ENCODE measurements at regions not wholly inside any gene's neighbourhood (a gene's known extent, or its start where the extent isn't known, plus 50 kb on each side); places are given as distances from the start of the nearest gene placed in this dataset.

DNA sequence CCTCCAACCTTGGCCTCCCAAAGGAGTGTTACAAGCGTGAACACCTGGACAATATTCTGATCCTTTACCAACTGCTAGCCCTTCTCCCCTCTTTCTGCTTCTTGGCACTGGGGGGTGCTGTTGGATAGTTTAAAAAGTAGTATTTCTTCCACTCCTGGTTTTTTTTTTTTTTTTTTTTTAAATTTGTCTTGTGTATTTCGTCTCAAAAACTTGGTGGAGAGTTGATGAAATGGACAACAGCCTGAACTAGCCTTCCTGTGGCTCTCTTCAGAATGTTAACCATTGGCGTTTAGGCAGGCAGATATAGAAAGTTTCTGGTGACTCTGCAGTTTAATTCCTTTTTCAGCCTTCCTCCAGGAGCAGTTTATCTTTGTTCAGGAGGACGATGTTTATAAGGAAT lies 69.7 kb upstream of the USP24 start:
- TF ChIP-seq CTCF (IDR thresholded peaks at IDR 0.05; ENCODE audit: poor library complexity, severe bottlenecking): peak; percentile 73
- H3K36me3 ChIP-seq (ENCODE audit: low read depth): no peaks in the 10 kb centered on the region
- H3K27ac ChIP-seq (ENCODE audit: poor library complexity, severe bottlenecking): no peak overlapping the region
- peaks cover 3% of the 10 kb centered on the region for H3K4me1 ChIP-seq (ENCODE audit: insufficient read depth, poor library complexity, severe bottlenecking)
- no peaks in the 10 kb centered on the region for H3K9me3 ChIP-seq (ENCODE audit: severe bottlenecking)
- 0 out of 3 replicates have a peak, but pooled peaks have one; percentile 51 for ATAC-seq (ENCODE audit: low read depth)
- DNase-seq (ENCODE audit: low spot score): no peak
- H3K27me3 ChIP-seq (ENCODE audit: insufficient read depth, poor library complexity, severe bottlenecking): no peaks in the 10 kb centered on the region
- no peak overlapping the region for H3K4me3 ChIP-seq (ENCODE audit: severe bottlenecking)

GRCh38 chr1:55282058-55282457 lies 66.9 kb upstream of the USP24 start:
- Histone ChIP-seq H3K4me3 (ENCODE audit: severe bottlenecking) (no peak overlapping the region), H3K4me1 (ENCODE audit: insufficient read depth, poor library complexity, severe bottlenecking) (peaks cover 3% of the 10 kb centered on the region), H3K27ac (ENCODE audit: poor library complexity, severe bottlenecking) (no peak overlapping the region), H3K9me3 (ENCODE audit: severe bottlenecking) (no peaks in the 10 kb centered on the region), H3K27me3 (ENCODE audit: insufficient read depth, poor library complexity, severe bottlenecking) (no peaks in the 10 kb centered on the region), H3K36me3 (ENCODE audit: low read depth) (no peaks in the 10 kb centered on the region)
- no peak for ATAC-seq (ENCODE audit: low read depth)
- TF ChIP-seq CTCF (IDR thresholded peaks at IDR 0.05; ENCODE audit: poor library complexity, severe bottlenecking): no peak
- no peak for DNase-seq (ENCODE audit: low spot score)

DNA sequence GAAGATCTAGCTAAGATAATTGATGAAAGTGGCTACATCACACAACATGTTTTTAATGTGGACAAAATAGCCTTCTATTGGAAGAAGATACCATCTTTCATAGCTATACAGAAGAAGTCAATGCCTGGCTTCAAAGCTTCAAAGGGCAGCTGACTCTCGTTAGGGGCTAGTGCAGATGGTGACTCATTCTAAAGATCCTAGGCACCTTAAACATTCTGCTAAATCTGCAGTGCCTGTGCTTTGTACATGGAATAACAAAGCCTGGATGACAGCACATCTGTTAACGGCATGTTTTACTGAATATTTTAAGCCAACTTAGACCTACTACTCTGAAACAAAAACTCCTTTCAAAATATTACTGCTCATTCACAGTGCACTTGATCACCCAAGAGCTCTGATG lies 65.6 kb upstream of the USP24 start:
- no peaks in the 10 kb centered on the region for H3K9me3 ChIP-seq (ENCODE audit: severe bottlenecking)
- no peak for ATAC-seq (ENCODE audit: low read depth)
- H3K27ac ChIP-seq (ENCODE audit: poor library complexity, severe bottlenecking): no peak overlapping the region
- no peak overlapping the region for H3K4me3 ChIP-seq (ENCODE audit: severe bottlenecking)
- no peaks in the 10 kb centered on the region for H3K27me3 ChIP-seq (ENCODE audit: insufficient read depth, poor library complexity, severe bottlenecking)
- no peak for DNase-seq (ENCODE audit: low spot score)
- peaks cover 2% of the 10 kb centered on the region for H3K4me1 ChIP-seq (ENCODE audit: insufficient read depth, poor library complexity, severe bottlenecking)
- no peaks in the 10 kb centered on the region for H3K36me3 ChIP-seq (ENCODE audit: low read depth)
- TF ChIP-seq CTCF (IDR thresholded peaks at IDR 0.05; ENCODE audit: poor library complexity, severe bottlenecking): no peak

- DNase-seq (ENCODE audit: low spot score) (no peak), ATAC-seq (ENCODE audit: low read depth) (no peak)
- Histone ChIP-seq H3K36me3 (ENCODE audit: low read depth) (no peaks in the 10 kb centered on the region), H3K4me3 (ENCODE audit: severe bottlenecking) (no peak overlapping the region), H3K27ac (ENCODE audit: poor library complexity, severe bottlenecking) (no peak overlapping the region), H3K9me3 (ENCODE audit: severe bottlenecking) (no peaks in the 10 kb centered on the region), H3K27me3 (ENCODE audit: insufficient read depth, poor library complexity, severe bottlenecking) (no peaks in the 10 kb centered on the region), H3K4me1 (ENCODE audit: insufficient read depth, poor library complexity, severe bottlenecking) (no peaks in the 10 kb centered on the region)
- no peak for TF ChIP-seq CTCF (IDR thresholded peaks at IDR 0.05; ENCODE audit: poor library complexity, severe bottlenecking)
Observed at GRCh38 chr1:55279627-55280026, 64.5 kb upstream of the USP24 start.

- Histone ChIP-seq H3K36me3 (ENCODE audit: low read depth) (no peaks in the 10 kb centered on the region), H3K4me1 (ENCODE audit: insufficient read depth, poor library complexity, severe bottlenecking) (no peaks in the 10 kb centered on the region), H3K27me3 (ENCODE audit: insufficient read depth, poor library complexity, severe bottlenecking) (no peaks in the 10 kb centered on the region), H3K4me3 (ENCODE audit: severe bottlenecking) (no peak overlapping the region), H3K27ac (ENCODE audit: poor library complexity, severe bottlenecking) (no peak overlapping the region), H3K9me3 (ENCODE audit: severe bottlenecking) (no peaks in the 10 kb centered on the region)
- ATAC-seq (ENCODE audit: low read depth) (no peak), DNase-seq (ENCODE audit: low spot score) (no peak)
- TF ChIP-seq CTCF (IDR thresholded peaks at IDR 0.05; ENCODE audit: poor library complexity, severe bottlenecking): no peak
Observed at GRCh38 chr1:55278378-55278777, 63.2 kb upstream of the USP24 start.

Data from RWPE2 (cell line).